IPS-18c (cell line): ENCODE measurements at regions not wholly inside any gene's neighbourhood (a gene's known extent, or its start where the extent isn't known, plus 50 kb on each side); places are given as distances from the start of the nearest gene placed in this dataset.

Source experiments
- H3K4me3 ChIP-seq: 2 replicates; pipeline ENCODE4 v1.7.0; 2013; ENCODE audit warnings: low read depth, mild to moderate bottlenecking, low read length, moderate library complexity; ENCODE audit not compliant: insufficient read depth
- H3K9me3 ChIP-seq: one replicate; pipeline ENCODE4 v1.6.1; 2013; ENCODE audit warnings: mild to moderate bottlenecking, low read length, moderate library complexity; ENCODE audit not compliant: control insufficient read depth, insufficient read depth

GRCh38 chr3:68363796-68364195 lies 568.6 kb downstream of the TAFA4 start:
- H3K9me3 ChIP-seq, result no peaks in the 10 kb centered on the region
- H3K4me3 ChIP-seq, result no peak overlapping the region

GRCh38 chr3:68360492-68360891 lies 571.9 kb downstream of the TAFA4 start:
- Histone ChIP-seq H3K9me3 (no peaks in the 10 kb centered on the region), H3K4me3 (no peak overlapping the region)

GRCh38 chr3:68345781-68346180 lies 586.6 kb downstream of the TAFA4 start:
- Histone ChIP-seq H3K4me3 (no peak overlapping the region), H3K9me3 (no peaks in the 10 kb centered on the region)

- Histone ChIP-seq H3K9me3 (no peaks in the 10 kb centered on the region), H3K4me3 (no peak overlapping the region)
Measured at GRCh38 chr3:68342426-68342825, 589.9 kb downstream of the TAFA4 start.

DNA sequence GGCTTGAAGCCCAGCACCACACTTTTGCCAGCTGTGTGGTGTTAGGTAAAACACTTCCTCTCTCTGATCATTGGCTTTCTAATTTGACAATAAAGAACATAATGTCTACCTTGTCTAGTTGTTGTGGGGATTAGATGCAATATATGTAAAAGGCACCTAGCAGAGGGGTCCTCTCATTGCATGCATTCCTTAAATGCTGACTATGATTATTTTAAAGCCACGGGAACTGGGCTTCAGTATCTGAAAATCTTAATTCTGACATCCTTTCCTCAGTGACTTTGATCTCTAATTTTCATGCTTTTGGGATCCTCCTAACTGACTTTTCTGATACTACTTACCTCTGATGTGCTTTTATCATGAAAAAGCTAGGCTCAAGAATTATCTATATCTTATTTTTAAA lies 596.3 kb downstream of the TAFA4 start:
- H3K9me3 ChIP-seq, result no peaks in the 10 kb centered on the region
- H3K4me3 ChIP-seq, result no peak overlapping the region

DNA sequence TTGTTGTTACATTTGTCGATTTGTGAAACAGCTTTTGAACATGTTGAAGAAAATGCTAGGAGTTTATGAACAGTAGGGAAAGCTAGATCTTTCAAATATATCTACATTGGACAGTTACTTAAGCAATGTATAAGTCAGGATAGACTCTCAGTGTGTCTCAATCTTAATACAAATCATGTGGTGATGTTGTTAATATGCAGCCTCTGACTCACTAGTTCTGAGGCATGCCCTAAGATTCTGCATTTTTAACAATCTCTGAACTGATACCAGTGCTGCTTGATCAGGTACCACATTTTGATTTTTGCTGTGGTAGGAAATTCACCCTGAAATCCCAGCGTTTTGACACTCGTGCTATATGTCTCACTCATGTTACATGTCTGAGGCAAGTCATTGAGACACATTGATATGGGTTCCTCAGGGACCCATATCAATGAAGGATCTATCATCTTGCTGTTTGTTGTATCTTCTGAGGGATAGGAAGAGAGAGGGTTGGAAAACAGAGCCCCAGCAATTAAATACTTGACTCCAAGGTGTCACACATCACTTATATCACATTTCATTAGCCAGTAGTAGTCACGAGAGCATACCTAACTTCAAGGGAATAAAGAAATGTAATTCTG lies 597.9 kb downstream of the TAFA4 start:
- Histone ChIP-seq H3K9me3 (no peaks in the 10 kb centered on the region), H3K4me3 (no peak overlapping the region)

- Histone ChIP-seq H3K9me3 (no peaks in the 10 kb centered on the region), H3K4me3 (no peak overlapping the region)
Measured at GRCh38 chr3:68328049-68328448, 604.3 kb downstream of the TAFA4 start.

- Histone ChIP-seq H3K9me3 (no peaks in the 10 kb centered on the region), H3K4me3 (no peak overlapping the region)
Measured at GRCh38 chr3:68315964-68316363, 616.4 kb downstream of the TAFA4 start.

GRCh38 chr3:68315546-68315945 lies 616.8 kb downstream of the TAFA4 start:
- Histone ChIP-seq H3K9me3 (no peaks in the 10 kb centered on the region), H3K4me3 (no peak overlapping the region)

- H3K4me3 ChIP-seq, result no peak overlapping the region
- no peaks in the 10 kb centered on the region for H3K9me3 ChIP-seq
Measured at GRCh38 chr3:68306571-68306970, 625.8 kb downstream of the TAFA4 start.

GRCh38 chr3:68295457-68295856 lies 636.9 kb downstream of the TAFA4 start:
- H3K9me3 ChIP-seq, result peaks cover 2% of the 10 kb centered on the region
- no peak overlapping the region for H3K4me3 ChIP-seq

DNA sequence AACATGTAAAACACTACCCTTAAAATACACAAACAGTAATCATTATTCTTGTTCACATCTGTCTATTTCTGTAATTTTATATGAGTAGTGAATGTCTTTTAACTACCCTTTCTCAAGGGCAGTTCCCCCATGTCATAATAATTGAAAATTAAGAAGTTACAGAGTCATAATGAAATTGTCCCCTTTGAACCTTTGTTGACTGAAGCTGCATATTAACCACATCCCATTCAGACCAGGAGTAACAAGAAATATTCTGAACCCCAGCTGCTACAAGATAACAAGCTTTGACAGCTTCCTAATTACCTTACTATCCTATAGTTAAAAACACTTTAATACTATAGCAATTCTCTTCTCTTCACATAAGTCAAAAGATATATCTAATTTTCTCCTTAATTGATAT lies 635.9 kb upstream of the SUCLG2 start:
- Histone ChIP-seq H3K9me3 (no peaks in the 10 kb centered on the region), H3K4me3 (no peak overlapping the region)

GRCh38 chr3:68288085-68288484 lies 633.7 kb upstream of the SUCLG2 start:
- Histone ChIP-seq H3K9me3 (no peaks in the 10 kb centered on the region), H3K4me3 (no peak overlapping the region)

GRCh38 chr3:68287101-68287500 lies 632.7 kb upstream of the SUCLG2 start:
- no peaks in the 10 kb centered on the region for H3K9me3 ChIP-seq
- no peak overlapping the region for H3K4me3 ChIP-seq

GRCh38 chr3:68274286-68274685 lies 619.9 kb upstream of the SUCLG2 start:
- no peaks in the 10 kb centered on the region for H3K9me3 ChIP-seq
- no peak overlapping the region for H3K4me3 ChIP-seq

GRCh38 chr3:68271145-68271544 lies 616.7 kb upstream of the SUCLG2 start:
- H3K9me3 ChIP-seq, result no peaks in the 10 kb centered on the region
- H3K4me3 ChIP-seq, result no peak overlapping the region; the same call in 1 of the 2 replicates

GRCh38 chr3:68256635-68257223 lies 602.3 kb upstream of the SUCLG2 start:
- H3K4me3 ChIP-seq, result no peak overlapping the region
- no peaks in the 10 kb centered on the region for H3K9me3 ChIP-seq

- Histone ChIP-seq H3K9me3 (no peaks in the 10 kb centered on the region), H3K4me3 (no peak overlapping the region)
Measured at GRCh38 chr3:68249265-68249664, 594.9 kb upstream of the SUCLG2 start.

DNA sequence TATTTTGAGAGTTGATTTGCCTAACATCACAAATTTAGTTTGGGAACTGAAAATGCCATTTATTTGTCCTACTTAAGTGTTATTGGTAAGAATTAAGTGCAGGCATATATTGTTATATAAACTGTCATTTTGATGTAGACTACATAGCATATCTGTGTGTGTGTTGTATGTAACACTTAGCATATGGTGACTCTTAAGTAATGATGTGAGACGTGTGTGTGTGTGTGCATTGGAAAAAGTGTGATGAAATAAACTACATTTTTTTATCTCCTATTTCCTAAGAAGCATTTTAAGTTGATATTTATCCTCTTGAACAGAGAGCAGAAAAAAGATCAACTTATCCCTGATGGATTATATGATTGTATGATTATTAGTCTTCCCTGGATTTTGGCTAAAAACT lies 588.2 kb upstream of the SUCLG2 start:
- Histone ChIP-seq H3K4me3 (no peak overlapping the region), H3K9me3 (no peaks in the 10 kb centered on the region)
